ENCODE measurements at regions not wholly inside any gene's neighbourhood (a gene's known extent, or its start where the extent isn't known, plus 50 kb on each side); places are given as distances from the start of the nearest gene placed in this dataset.
"Not testable (repeated sequence)": the region's sequence is repeated elsewhere in the genome, so short reads cannot be mapped to it uniquely, and the experiment has no call there.

GRCh38 chr12:27163894-27164293 is 80.2 kb upstream of the STK38L start:
- H3K9me3 ChIP-seq (ENCODE audit: insufficient read depth, low read depth, low read length) = no peaks in the 10 kb centered on the region
- H3K18ac ChIP-seq (ENCODE audit: low read length) = no peak overlapping the region
- H3K4me2 ChIP-seq (ENCODE audit: low read length) = no peak overlapping the region
- no peak overlapping the region for H3K4me3 ChIP-seq (ENCODE audit: low read depth, low read length)
- H3K79me2 ChIP-seq (ENCODE audit: control insufficient read depth, insufficient read depth, low read length, poor library complexity) = no peaks in the 10 kb centered on the region
- no peak overlapping the region for H2BK120ac ChIP-seq (ENCODE audit: insufficient read depth, low read length, poor library complexity)
- no peak overlapping the region for H3K27ac ChIP-seq (ENCODE audit: low read depth, low read length)
- no peaks in the 10 kb centered on the region for H3K27me3 ChIP-seq (ENCODE audit: insufficient read depth, low read length)
- DNase-seq = no peak
- H3K36me3 ChIP-seq (ENCODE audit: control insufficient read depth in 1 of 2, insufficient read depth in 2 of 2, low read length in 2 of 2) = no peaks in the 10 kb centered on the region
- H3K14ac ChIP-seq (ENCODE audit: low read length) = no peak overlapping the region
- no CpG with 5 or more reads among the region's 1 CpG for WGBS (ENCODE audit: extremely low coverage, insufficient coverage, insufficient read length)
- H2AK5ac ChIP-seq (ENCODE audit: low read length) = no peak overlapping the region
- no peaks in the 10 kb centered on the region for H3K79me1 ChIP-seq (ENCODE audit: low read length)
- no peaks in the 10 kb centered on the region for H3K4me1 ChIP-seq (ENCODE audit: control insufficient read depth in 1 of 2, insufficient read depth in 2 of 2, low read length in 2 of 2)
- H4K12ac ChIP-seq (ENCODE audit: low read depth, low read length) = no peak overlapping the region
- no peak overlapping the region for H3K9ac ChIP-seq (ENCODE audit: low read length)
- H2BK12ac ChIP-seq (ENCODE audit: low read length) = no peak overlapping the region
- H4K91ac ChIP-seq (ENCODE audit: low read depth, low read length) = no peak overlapping the region
- H4K8ac ChIP-seq (ENCODE audit: low read depth, low read length) = no peak overlapping the region
- H2AFZ ChIP-seq (ENCODE audit: insufficient read depth, low read length, poor library complexity) = no peak overlapping the region
- no peak overlapping the region for H3K23ac ChIP-seq (ENCODE audit: low read length)
- no peak overlapping the region for H2BK5ac ChIP-seq (ENCODE audit: low read depth, low read length, poor library complexity)
- H3K4ac ChIP-seq (ENCODE audit: low read depth, low read length) = no peak overlapping the region

GRCh38 chr12:27164330-27165040 is 79.6 kb upstream of the STK38L start:
- no peak overlapping the region for H3K23ac ChIP-seq (ENCODE audit: low read length)
- no peak overlapping the region for H4K91ac ChIP-seq (ENCODE audit: low read depth, low read length)
- no peak overlapping the region for H3K18ac ChIP-seq (ENCODE audit: low read length)
- no peak overlapping the region for H3K27ac ChIP-seq (ENCODE audit: low read depth, low read length)
- no peak overlapping the region for H2BK120ac ChIP-seq (ENCODE audit: insufficient read depth, low read length, poor library complexity)
- peak overlapping the region; percentile 63 for H3K9ac ChIP-seq (ENCODE audit: low read length)
- no peak overlapping the region for H2BK12ac ChIP-seq (ENCODE audit: low read length)
- no peaks in the 10 kb centered on the region for H3K79me2 ChIP-seq (ENCODE audit: control insufficient read depth, insufficient read depth, low read length, poor library complexity)
- no peaks in the 10 kb centered on the region for H3K9me3 ChIP-seq (ENCODE audit: insufficient read depth, low read depth, low read length)
- no peak overlapping the region for H4K12ac ChIP-seq (ENCODE audit: low read depth, low read length)
- H2AFZ ChIP-seq (ENCODE audit: insufficient read depth, low read length, poor library complexity) = no peak overlapping the region
- H3K14ac ChIP-seq (ENCODE audit: low read length) = no peak overlapping the region
- H3K4ac ChIP-seq (ENCODE audit: low read depth, low read length) = no peak overlapping the region
- H3K4me3 ChIP-seq (ENCODE audit: low read depth, low read length) = no peak overlapping the region
- no peak overlapping the region for H3K4me2 ChIP-seq (ENCODE audit: low read length)
- no peak overlapping the region for H2AK5ac ChIP-seq (ENCODE audit: low read length)
- no peaks in the 10 kb centered on the region for H3K4me1 ChIP-seq (ENCODE audit: control insufficient read depth in 1 of 2, insufficient read depth in 2 of 2, low read length in 2 of 2)
- no peak for DNase-seq
- no CpG with 5 or more reads among the region's 2 CpGs for WGBS (ENCODE audit: extremely low coverage, insufficient coverage, insufficient read length)
- no peak overlapping the region for H4K8ac ChIP-seq (ENCODE audit: low read depth, low read length)
- no peaks in the 10 kb centered on the region for H3K79me1 ChIP-seq (ENCODE audit: low read length)
- no peaks in the 10 kb centered on the region for H3K27me3 ChIP-seq (ENCODE audit: insufficient read depth, low read length)
- no peaks in the 10 kb centered on the region for H3K36me3 ChIP-seq (ENCODE audit: control insufficient read depth in 1 of 2, insufficient read depth in 2 of 2, low read length in 2 of 2)
- H2BK5ac ChIP-seq (ENCODE audit: low read depth, low read length, poor library complexity) = no peak overlapping the region

- not testable (repeated sequence) for H2BK12ac ChIP-seq (ENCODE audit: low read length)
Measured at GRCh38 chr12:27165958-27166357, 78.1 kb upstream of the STK38L start.

GRCh38 chr12:27171494-27171893 is 72.6 kb upstream of the STK38L start:
- H3K4ac ChIP-seq (ENCODE audit: low read depth, low read length); H3K14ac ChIP-seq (ENCODE audit: low read length); H3K4me3 ChIP-seq (ENCODE audit: low read depth, low read length); H2BK5ac ChIP-seq (ENCODE audit: low read depth, low read length, poor library complexity); H3K36me3 ChIP-seq (ENCODE audit: control insufficient read depth in 1 of 2, insufficient read depth in 2 of 2, low read length in 2 of 2); H2AFZ ChIP-seq (ENCODE audit: insufficient read depth, low read length, poor library complexity); H3K79me1 ChIP-seq (ENCODE audit: low read length); H4K12ac ChIP-seq (ENCODE audit: low read depth, low read length); H4K8ac ChIP-seq (ENCODE audit: low read depth, low read length); H3K79me2 ChIP-seq (ENCODE audit: control insufficient read depth, insufficient read depth, low read length, poor library complexity); H4K91ac ChIP-seq (ENCODE audit: low read depth, low read length); H2AK5ac ChIP-seq (ENCODE audit: low read length); H3K27ac ChIP-seq (ENCODE audit: low read depth, low read length); H3K9ac ChIP-seq (ENCODE audit: low read length); DNase-seq; H2BK120ac ChIP-seq (ENCODE audit: insufficient read depth, low read length, poor library complexity); H3K4me2 ChIP-seq (ENCODE audit: low read length); H2BK12ac ChIP-seq (ENCODE audit: low read length); H3K27me3 ChIP-seq (ENCODE audit: insufficient read depth, low read length); H3K18ac ChIP-seq (ENCODE audit: low read length); H3K4me1 ChIP-seq (ENCODE audit: control insufficient read depth in 1 of 2, insufficient read depth in 2 of 2, low read length in 2 of 2); H3K23ac ChIP-seq (ENCODE audit: low read length); H3K9me3 ChIP-seq (ENCODE audit: insufficient read depth, low read depth, low read length): not testable (repeated sequence)
- WGBS (ENCODE audit: extremely low coverage, insufficient coverage, insufficient read length) = no CpG with 5 or more reads among the region's 3 CpGs

More at GRCh38 chr12:27165958-27166357, 78.1 kb upstream of the STK38L start:
- H3K4ac ChIP-seq (ENCODE audit: low read depth, low read length); H4K8ac ChIP-seq (ENCODE audit: low read depth, low read length); H3K79me1 ChIP-seq (ENCODE audit: low read length); H3K4me2 ChIP-seq (ENCODE audit: low read length); H2BK120ac ChIP-seq (ENCODE audit: insufficient read depth, low read length, poor library complexity); DNase-seq; H2AK5ac ChIP-seq (ENCODE audit: low read length); H3K9ac ChIP-seq (ENCODE audit: low read length); H3K27me3 ChIP-seq (ENCODE audit: insufficient read depth, low read length); H3K18ac ChIP-seq (ENCODE audit: low read length); H3K4me1 ChIP-seq (ENCODE audit: control insufficient read depth in 1 of 2, insufficient read depth in 2 of 2, low read length in 2 of 2); H3K23ac ChIP-seq (ENCODE audit: low read length); H3K9me3 ChIP-seq (ENCODE audit: insufficient read depth, low read depth, low read length); H4K12ac ChIP-seq (ENCODE audit: low read depth, low read length); H3K27ac ChIP-seq (ENCODE audit: low read depth, low read length); H2BK5ac ChIP-seq (ENCODE audit: low read depth, low read length, poor library complexity); H3K4me3 ChIP-seq (ENCODE audit: low read depth, low read length); H3K79me2 ChIP-seq (ENCODE audit: control insufficient read depth, insufficient read depth, low read length, poor library complexity); H3K36me3 ChIP-seq (ENCODE audit: control insufficient read depth in 1 of 2, insufficient read depth in 2 of 2, low read length in 2 of 2); H4K91ac ChIP-seq (ENCODE audit: low read depth, low read length); H2AFZ ChIP-seq (ENCODE audit: insufficient read depth, low read length, poor library complexity); H3K14ac ChIP-seq (ENCODE audit: low read length): not testable (repeated sequence)
- WGBS (ENCODE audit: extremely low coverage, insufficient coverage, insufficient read length) = no CpG with 5 or more reads among the region's 1 CpG
